HG03066 (cell line): ENCODE measurements at regions not wholly inside any gene's neighbourhood (a gene's known extent, or its start where the extent isn't known, plus 50 kb on each side); places are given as distances from the start of the nearest gene placed in this dataset.

Experiments
- ATAC-seq: cut with Tn5 transposase; IDR thresholded peaks from one replicate; pipeline ENCODE4 v1.9.1; 2021; ENCODE audit warnings: low read depth; ENCODE audit not compliant: unreplicated experiment

DNA sequence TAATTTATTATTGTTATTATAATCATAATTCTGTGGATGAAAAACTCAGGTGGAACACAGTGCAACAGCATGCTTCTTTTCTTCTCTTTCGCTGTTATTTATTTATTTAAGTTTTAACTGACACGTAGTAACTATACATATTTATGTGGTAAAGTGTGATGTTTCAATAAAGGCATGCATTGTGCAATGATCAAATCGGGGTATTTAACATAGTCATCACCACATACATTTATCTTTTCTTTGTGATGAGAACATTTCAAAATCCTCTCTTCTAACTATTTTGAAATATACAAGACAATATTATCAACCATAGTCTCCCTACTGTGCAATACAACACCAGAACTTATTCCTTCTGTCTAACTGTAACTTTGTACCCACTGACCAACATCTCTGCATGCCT lies 152.5 kb upstream of the LYZL1 start:
- ATAC-seq, result no peak

DNA sequence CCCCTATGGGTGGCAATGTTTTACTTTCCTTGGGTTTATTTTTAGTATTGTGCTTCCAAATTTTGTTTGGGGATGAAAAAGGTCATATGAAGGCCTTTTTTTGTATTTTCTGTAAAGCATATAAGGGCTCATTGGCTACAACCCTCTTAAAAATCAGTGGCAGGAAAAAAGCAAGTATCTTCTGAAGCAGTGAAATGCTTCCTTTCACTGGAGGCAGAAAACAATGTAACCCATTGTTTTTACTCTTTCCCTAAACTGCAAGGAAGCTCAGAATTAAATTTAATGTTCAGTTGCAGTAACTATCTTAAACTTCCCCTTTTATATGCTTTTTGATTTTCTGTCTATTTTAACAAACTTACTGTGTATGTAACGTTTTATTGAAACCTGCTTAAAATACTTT lies 148.7 kb upstream of the LYZL1 start:
- no peak for ATAC-seq

DNA sequence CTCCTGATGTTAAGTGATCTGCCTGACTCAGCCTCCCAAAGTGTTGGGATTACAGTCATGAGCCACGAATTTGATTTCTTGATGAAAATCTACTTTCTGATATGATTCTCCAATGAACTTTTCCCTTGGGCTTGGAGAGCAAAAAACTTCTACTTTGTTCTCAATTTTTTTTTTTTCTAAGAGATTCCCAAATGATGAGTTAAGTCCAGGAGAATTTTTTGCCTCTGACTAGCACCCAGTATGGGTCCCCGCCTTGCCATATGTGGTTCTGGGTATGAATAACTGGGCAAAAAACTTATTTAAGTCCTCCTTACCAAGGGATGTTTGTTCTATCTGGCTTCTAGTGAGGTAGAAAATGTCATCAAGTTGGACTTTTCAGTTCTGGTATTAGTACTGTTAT lies 147.9 kb upstream of the LYZL1 start:
- ATAC-seq, result no peak

DNA sequence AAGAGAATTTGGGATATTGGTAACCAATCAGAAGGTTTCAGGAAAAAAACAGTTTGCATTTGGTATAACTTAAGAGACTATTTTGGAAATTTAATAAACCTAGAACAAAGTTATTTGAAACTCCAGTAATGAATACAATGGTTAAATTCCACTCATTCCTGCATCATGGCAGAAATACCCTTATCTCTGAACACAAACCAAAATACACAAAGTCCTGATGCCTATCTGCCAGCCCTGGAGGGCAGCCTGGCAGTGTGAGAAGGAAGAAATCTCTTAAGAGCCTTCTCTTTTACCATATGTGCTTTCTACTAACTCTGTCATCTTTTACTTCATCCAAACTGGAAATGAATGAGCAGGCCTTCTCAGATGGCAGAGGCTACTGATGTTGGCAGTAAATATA lies 147.1 kb upstream of the LYZL1 start:
- ATAC-seq, result no peak

DNA sequence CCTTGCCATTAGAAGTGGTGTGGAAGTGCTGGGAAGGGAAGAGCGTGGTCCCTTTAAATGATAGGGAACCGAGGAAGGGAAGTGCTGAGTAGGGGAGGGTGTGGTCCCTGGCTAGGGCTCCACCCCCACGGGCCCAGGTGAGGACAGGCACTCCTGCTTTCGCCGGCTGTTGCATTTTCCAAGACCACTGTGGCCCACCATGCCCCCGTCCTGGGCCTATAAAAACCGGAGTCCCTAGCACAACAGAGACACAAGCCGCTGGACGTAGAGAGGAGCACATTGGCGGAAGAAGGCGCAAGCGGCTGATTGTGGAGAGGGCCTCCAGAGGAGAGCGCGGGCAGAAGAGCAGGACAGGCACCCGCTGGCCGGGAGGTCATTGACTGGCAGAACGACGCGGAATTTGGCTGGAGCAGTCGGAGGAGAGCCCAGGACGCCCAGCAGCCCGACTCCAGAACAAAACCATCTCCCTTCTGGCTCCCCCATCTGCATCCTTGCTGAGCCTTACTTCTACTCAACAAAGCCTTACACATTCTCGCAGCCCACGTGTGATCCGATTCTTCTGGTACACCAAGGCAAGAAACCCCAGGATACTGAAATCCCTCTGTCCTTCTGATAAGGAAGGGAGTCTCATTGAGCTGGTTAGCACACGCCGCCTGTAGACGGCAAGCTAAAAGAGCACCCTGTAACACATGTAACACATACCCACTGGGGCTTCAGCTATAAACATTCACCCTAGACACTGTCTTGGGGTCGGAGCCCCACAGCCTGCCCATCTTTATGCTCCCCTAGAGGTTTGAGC lies 146.2 kb upstream of the LYZL1 start:
- no peak for ATAC-seq

DNA sequence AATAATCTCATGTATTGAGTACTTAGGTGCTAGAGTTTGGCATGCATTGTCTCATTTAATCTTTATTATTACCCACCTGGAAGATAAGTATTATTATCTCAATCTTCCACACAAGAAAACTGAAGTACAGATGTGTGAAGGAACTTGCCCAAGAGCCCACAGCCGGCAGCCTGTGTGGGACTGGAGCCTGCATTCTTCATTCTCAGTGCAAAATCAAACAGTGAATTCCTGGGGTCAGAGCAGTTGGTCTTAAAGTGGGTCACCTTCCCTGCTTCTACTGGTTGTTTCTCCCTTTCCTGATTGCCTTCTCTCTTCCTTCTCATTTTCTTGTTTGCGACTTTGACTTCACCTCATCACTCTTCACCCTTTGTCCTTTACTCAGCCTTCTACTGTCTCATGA lies 144.7 kb upstream of the LYZL1 start:
- no peak for ATAC-seq

DNA sequence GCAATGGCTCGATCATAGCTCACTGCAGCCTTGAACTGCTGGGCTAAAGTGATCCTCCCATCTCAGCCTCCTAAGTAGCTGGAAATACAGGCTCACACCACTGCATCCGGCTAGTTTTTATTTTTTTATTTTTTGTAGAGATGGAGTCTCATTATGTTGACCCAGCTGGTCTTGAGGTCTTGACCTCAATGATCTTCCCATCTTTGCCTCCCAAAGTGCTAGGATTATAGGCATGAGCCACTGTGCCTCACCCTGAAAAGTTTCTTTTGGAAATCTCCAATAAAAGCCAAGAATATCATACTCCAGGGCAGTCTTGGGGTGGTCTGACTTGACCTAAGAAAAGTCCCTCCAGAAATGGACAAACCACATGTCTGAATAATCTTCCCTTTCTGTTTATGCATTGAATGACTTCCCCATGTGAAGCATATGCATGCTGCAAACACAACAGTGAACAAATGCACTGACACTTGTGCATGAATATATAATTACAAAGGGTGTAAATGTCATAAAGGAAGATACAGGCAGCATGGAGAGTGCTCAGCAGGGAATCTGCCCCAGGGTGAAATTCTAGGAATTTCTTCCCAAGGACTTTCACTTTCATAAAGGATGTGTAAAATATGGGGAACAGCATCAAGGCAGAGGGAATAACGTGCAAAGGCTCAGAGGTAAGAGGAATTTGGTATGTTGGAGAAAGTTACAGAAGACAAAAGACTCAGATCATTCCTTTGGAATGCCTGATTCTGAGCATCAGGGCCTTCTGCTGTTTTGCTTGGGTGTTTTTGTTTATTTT lies 142.4 kb upstream of the LYZL1 start:
- ATAC-seq, result no peak

DNA sequence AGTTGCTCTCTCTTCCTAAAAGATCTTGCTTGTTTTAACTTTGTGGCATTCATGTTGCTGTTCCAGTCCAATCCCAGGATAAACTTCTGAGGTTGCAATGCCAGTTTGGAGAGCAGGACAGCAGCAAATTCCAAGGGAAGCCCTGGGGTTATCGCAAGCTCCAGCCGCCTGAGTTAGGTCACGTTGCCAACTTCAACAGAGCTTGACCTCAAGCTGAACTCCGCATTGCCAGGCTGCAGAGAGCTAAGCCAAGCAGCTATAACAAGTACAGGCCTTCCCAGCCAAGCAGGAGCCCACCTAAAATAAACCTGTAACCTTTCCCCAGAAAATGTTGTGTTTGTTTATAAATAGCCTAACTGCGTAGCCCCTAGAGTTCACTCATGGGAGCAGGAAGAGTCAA lies 138.9 kb upstream of the LYZL1 start:
- ATAC-seq, result no peak

DNA sequence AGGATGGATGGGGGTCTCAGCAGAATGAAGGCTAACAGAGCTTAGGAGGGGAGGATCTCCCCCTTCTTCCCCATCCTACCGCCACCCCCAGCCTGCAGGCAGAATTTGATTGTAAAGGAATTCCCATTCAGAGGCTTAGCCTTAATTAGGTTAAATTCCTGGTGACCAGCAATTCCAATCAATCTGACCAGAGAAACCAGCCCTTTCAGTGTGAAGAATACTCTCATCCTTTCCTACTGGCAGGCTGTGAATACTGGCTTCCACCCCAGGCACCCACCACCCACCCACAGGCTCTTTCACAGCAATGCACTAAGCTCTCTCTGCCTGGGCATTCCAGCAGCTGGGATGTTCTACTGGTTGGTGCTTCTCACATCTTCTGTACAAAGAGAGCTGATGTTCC lies 137.9 kb upstream of the LYZL1 start:
- ATAC-seq, result no peak

DNA sequence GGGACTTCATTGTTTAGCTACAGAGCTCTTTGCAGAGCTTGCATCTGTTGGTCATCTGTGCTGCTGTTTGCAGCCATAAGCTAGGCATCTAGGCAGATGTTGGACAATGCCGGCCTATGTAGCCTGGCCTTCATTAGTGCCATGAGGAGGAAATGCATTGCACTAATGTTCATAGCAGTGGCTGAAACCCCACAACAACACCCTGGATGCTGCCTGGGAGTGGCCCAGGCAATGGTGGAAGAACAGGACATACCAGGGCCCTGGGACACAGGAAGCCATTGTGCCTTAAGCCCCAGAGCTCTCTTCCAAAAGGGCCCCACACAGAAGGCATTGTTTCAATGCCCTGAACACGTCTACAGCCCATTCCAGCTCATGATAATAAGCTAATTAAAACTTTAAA lies 131.5 kb upstream of the LYZL1 start:
- no peak for ATAC-seq

DNA sequence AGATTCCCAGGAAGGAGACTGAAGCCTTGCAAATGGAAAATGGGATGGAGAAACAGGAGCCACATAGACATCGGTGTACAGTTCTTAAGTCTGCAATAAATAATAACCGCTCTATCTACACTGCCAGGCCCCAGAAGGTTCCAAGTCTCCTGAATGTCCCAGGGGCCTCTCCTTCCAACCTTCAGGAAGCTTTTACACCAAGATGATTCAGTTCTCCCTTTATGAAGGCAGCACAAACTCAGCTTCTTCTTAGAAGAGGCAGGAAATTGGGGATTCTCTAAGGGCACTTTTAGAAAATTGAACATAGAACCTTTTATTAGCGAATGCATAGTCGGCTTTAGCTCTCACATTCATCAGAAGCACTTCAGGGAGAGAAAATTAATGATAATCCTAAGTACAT lies 130.8 kb upstream of the LYZL1 start:
- ATAC-seq, result no peak

DNA sequence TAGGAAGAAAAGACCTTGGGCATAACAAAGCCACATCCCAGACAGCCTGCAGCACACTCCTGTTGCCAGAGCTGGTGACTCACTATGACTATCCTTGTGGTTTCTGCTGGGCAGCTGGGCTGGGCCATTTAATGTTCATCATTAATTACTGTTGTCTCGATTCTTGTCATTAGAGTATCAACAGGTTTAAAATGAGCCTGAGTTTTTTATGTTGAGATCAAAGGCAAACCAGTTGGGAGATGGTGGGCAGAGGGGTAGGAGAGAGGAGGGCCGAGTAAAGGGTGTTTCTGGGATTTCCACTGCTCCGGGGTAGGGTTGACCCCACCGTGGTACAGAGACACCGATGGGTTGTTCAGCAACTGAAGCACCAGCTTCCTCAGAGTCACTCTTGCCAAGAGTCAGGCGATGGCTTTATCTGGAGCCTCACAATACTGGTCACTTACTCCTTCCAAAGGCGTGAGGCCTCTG lies 128.7 kb upstream of the LYZL1 start:
- no peak for ATAC-seq

DNA sequence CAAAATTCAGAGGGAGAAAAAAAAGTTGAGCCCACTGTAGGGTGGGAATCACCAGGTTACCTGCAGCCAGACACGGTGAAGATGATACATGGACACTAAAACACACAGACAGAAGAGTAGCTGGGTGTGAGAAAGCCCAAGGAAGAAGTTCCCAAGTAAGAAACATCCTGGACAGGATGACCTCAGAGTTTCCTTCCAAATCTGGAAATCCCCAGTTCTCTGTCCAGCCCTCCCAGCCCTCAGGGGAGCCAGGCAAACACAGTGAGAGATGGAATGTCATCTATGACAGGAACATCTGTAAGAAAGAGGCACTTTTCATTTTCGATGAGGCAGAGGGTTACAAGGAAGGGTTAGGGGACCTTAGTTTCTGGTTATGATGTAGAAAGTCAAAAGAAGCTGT lies 125.1 kb upstream of the LYZL1 start:
- no peak for ATAC-seq

DNA sequence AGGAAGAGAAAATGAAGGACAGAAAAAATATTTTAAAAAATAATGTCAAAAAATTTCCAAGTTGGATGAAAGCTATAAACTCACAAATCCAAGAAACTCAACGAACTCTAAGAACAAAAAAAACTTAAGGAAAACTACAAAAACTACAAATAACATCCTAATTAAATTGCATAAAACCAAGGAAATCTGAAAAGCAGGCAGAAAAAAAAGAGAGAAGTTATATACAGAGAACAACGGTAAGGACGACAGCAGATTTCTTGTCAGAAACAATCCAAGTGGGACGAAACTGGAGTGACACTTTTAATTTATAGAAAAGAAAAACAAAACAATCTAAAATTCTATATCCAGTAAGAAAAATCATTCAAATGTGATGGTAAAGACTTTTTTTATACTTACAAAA lies 122.2 kb upstream of the LYZL1 start:
- ATAC-seq, result no peak

DNA sequence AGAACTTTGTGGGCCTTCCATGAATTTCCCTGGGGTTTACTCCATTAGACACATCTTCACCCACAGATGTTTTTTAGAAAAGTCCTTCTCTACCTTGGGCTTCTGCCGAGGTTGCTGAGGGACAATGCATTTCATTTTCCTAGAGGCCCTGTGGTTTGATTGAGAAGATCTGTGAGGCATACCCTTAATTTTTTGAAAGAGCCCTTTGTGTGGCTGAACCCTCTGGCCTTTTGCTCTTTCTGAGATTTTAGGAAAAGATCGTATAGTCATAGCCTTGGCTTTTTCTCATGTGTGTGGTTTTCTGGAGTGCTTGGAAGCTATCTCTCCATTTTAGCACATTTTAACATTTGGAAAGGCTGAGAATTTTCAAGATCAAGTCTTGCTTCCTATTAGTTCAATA lies 119.8 kb upstream of the LYZL1 start:
- no peak for ATAC-seq

DNA sequence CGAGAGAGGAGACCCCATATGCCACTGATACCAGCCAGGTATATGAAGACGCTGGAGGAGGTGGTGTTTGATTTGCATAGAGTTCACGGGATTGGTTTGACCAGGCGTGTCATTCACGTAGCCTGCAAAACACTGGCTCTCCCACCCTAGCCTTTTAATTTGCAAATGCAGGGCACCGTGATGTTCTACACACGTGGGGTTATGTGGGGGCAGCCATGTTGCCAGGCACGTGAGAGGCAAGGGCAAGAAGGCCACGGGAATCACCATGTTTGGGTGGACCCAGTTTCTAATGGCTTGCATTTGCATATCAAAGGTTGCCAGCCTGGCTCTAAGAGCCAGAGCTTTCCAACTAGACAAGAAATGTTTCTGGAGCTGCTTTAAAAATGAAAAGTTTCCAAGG lies 117.2 kb upstream of the LYZL1 start:
- no peak for ATAC-seq

DNA sequence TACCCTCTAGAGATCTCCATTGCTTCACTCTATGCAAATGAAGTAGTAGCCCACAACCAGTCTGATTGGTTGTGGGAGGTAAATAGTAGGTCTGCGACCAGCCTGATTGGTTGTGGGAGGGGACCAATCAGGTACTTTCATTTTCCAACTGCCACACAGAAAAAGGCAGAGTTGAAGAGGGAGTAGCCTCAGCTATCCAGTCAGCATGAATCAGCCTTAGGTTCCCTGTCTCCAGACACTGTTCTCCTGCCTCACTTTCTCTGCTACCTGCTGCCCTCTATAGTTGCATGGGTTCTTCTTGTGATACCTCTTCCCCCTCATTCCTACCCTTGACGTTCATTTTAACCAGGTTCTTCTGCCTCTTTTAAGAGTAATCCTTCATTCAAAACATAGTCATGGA lies 114.5 kb upstream of the LYZL1 start:
- ATAC-seq, result no peak

DNA sequence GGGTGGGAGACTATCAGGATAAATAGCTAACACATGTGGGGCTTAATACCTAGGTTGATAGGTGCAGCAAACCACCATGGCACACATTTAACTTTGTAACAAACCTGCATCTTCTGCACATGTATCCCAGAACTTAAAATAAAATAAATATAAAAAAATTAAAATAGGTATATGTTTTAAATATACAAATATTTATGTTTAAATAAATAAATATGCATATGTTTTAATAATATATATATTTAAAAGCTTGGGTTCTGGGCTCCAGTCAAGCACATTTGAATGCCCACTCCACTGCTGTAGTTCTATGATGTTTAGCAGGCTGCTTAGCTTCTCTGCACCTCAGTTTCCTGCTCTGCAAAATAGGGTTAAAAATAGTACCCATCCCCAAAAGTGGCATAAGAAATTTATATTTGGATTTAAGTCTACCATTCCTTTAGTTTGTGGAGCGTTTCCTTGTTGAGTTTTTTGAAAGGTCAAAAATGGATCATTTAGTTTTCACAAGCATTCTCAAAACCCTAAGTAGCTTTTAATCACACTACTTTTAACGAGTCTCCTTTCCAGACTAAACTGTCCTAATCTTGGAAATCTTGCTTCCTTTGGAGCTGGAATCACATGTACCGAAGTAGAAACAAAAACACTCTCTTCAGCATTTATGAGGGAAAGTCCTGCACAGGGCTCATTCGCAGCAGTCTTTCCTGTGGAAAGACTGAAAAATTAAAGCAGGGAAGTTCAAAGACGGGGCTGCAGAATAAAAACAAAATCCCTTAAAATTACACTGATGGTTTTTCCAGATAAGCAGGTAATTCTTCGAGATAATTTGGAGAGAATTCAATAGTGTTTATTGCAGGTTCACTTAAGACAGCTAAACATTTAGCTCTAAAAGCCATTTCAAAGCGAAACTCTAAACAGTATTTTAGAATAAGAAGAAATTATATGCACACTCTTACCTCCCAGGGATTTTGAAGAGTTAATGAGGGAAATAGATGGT lies 111.7 kb upstream of the LYZL1 start:
- no peak for ATAC-seq

DNA sequence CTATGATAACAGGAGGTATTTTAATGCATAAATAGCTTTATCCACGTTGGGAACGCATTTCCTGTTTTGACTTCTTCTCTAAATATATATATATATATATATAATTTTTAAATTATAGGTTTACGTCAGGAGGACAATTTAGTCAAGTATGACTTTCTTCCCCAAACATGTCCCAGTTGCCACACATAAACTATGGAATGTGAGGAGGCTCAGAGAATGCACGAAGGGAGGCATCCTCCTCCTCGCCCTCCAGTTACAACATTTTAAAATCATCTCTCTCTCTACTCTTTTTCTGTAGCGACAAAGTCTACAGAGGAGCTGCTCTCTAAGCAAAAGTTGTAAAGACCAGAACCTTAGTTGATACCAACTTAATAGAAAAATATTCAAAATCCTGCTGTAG lies 106.9 kb upstream of the LYZL1 start:
- ATAC-seq, result no peak

DNA sequence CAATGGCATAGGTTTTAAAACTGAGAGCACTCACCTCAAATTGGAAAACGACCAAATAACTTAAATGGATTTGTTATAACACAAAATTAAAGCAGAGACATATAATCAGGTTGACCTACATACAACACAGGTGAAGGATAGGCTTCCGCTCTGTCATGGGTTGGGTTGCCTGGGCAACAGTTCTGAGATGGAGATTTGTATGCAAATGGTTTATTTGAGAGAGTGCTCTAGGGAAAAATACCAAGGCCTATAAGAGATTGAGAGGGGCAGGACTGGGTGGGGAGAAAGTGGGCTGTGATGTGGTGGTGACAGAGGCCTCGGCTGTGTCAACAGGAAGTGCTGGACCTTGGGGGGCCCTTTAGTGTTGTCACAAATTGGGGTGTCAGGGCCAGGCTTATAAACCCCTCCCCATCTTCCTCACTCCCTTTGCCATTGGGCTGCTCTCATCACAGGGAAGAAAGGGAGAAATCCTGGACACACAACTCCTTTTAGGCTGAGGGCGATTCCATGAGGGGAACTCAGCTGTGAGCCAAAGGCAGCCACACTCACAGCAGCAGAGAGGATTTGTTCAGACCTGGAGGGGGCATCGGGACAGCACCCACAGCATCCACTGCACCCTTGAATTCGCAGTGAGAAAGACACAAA lies 105.4 kb upstream of the LYZL1 start:
- no peak for ATAC-seq
